ENCODE measurements at regions not wholly inside any gene's neighbourhood (a gene's known extent, or its start where the extent isn't known, plus 50 kb on each side); places are given as distances from the start of the nearest gene placed in this dataset.

DNA sequence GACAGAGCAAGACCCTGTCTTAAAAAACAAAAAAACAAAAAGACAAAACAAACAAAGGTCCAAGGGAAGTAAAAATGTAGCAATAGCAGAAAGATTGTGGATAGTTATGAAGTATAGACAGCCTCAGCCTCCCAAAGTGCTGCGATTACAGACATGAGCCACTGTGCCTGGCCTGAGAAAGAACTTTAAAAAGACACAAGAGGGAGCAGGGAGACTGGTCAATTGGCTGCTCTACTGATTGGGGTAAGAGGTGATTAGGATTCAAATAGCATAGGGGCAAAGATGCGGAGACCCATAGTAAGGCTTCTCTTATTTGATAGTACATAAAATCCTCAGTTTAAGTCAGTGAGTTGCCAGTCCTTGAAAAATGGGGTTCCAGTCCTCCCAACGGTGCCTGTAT, 518.2 kb upstream of the GOT2 start:
- DNase-seq, result no peak

DNA sequence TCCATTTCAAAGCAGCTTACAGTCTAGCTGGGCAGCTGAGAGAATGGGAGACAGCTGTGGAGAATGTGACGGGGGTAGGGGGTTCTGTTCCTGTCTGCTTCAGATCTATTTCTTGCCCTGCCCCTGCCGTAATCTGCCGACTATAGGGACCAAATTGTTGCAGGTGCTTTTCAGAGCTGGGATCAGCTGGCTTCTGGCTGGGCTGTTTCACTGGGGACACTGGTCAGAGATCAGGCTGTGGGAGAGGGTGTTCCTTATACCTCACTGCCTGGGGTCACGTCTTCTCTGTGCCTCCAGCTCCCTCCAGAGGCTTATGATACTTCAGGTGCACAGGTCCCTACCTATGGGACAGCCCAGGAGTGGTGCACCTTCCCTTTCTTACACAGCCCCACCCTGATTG, 514.9 kb upstream of the GOT2 start:
- DNase-seq, result no peak

GRCh38 chr16:59242556-59242955, 508.4 kb upstream of the GOT2 start:
- no peak for DNase-seq

DNA sequence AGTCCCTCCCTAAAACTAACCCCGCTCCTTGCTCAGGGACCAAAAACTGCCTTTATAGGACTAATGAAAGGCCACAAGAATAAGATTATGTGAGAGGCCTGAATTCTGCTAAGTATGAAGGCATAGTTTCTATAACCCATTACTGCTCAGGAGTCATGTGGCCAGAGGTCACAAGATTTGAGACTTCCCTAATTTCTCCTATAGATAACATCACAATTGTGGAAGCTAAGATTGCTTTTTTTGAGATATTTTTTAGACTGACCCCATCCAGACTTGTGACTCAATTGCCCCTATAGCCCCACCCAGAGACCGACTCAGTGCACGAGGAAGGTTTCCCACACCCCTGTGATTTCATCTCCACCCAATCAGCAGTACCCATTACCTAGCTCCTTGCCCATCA, 504.1 kb upstream of the GOT2 start:
- no peak for DNase-seq

- no peak for DNase-seq
Observed at GRCh38 chr16:59236804-59237458, 502.8 kb upstream of the GOT2 start.

DNA sequence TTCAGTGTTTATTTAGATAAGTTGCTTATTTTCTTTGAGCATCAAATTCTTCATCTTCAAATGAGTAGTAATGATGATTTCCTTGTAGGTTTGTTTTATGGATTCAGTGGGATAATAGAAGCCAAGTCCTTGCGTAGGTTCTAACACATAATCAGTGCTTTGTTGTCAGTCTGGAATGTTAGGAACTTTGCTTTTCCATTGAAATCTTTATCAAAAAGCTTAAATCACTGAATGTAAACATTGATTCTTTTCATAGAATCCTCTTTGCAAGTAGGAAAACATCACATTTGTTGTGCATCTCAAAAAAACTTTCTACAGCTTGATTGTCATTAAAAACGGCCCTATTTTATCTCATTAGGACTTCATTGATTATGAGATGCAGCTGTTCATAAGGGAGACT, 490.3 kb upstream of the GOT2 start:
- no peak for DNase-seq

- DNase-seq, result no peak
Observed at GRCh38 chr16:59220011-59220410, 485.9 kb upstream of the GOT2 start.

GRCh38 chr16:59216291-59216690, 482.2 kb upstream of the GOT2 start:
- DNase-seq, result no peak

DNA sequence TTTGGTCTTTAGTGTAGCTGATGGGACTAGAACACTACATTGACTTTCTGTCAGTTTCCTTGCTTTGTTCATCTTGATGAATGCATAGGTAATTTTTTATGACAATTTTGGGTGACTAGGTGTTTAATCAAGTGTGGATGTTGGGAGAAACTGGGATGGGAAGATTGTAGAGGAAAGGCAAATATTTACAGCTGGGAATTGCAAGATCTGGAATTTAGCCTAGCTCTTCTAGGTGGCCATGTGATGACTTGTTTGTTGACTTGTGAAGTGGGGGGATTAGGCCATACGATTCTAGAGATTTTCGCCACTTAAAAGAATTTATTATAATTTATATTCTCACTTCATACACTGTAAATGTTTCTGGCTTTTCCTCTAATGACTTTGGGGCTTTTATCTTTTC, 480.3 kb upstream of the GOT2 start:
- DNase-seq, result no peak

DNA sequence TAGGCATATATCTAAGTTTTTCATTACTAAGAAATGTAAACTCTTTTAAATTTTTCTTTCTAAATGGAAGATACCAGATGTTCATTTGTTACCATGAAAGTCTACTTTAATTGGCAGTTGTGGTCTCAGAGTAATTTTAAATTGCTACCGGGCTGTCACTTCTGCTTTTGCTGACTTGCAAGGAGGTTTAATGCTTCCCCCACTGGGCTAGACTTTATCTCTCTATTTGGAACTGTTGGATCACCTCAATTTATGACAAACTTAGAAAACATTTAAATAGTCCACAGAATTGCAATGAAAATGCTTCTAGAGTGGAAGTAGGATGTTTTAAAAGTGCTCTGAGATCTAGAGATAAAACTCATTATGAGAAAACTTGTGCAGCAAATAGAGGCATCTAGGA, 479.8 kb upstream of the GOT2 start:
- DNase-seq, result no peak

- DNase-seq, result no peak
Observed at GRCh38 chr16:59212492-59213024, 478.4 kb upstream of the GOT2 start.

DNA sequence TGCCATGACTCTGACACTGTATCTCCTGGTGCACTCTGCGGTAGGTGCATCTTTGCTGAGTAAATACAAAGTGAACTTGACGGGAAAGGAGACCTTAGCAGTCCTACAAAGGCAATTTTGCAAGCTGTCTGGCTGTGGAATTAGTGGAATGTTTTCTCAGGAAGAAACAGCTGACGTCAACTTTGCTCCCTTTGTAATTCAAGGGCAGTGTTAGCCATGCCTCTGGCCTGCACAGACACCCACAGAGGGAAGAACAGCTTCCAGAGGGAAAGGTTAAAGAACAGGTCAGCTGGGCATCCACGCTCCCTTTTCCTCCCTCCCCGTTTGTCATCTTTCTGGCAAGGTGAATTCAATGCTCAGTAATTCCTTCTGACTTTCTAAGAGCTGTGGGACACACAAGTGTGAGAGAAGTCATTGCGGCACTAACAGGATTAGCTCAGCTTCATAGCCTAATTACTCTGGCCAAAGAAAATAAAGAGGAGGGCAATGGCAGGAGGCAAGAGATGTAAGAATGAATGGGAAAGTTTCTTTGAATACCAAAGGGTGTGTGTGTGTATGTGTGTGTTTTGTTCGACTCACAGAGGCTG, 476.9 kb upstream of the GOT2 start:
- no peak for DNase-seq

GRCh38 chr16:59205403-59205802, 471.3 kb upstream of the GOT2 start:
- no peak for DNase-seq

GRCh38 chr16:59204589-59204988, 470.5 kb upstream of the GOT2 start:
- no peak for DNase-seq

- no peak for DNase-seq
Observed at GRCh38 chr16:59202233-59202862, 468.2 kb upstream of the GOT2 start.

GRCh38 chr16:59201821-59202220, 467.7 kb upstream of the GOT2 start:
- no peak for DNase-seq

DNA sequence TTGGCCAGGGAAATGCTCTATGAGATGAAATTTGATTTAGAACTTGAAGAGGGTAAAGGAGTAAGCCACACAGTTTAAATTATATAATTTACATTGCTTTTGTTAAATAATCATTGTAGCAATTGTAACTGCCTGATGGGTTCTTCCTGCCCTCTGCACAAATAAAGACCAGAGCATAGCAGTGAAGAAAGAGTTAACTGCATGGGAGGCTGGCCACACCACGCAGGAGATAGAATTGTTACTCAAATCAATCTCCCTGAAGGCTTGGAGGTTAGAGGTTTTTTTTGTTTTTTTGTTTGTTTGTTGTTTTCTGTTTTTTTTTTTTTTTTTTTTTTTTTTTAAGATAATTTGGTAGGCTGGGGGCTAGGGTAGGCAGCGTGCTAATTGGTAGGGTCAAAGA, 467.0 kb upstream of the GOT2 start:
- no peak for DNase-seq

DNA sequence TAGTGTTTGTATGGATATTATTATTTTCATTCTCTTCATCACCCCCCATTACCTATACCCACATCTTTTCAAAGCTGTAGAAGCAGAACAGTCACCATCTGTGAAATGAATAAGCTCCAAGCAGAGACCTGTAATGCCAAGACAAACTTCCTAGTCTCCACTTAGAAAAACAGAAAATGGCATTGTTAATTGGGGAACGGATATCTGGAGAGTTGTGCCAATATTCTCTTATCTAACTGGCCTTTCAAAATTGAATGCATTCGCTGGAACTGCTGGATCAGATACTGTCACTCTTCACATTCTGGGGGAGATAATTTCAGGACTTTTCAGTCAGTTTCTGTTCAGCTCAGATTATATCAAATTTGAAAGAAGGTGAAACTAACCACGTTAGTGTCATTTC, 464.4 kb upstream of the GOT2 start:
- DNase-seq, result no peak

GRCh38 chr16:59195242-59195641, 461.1 kb upstream of the GOT2 start:
- no peak for DNase-seq

DNA sequence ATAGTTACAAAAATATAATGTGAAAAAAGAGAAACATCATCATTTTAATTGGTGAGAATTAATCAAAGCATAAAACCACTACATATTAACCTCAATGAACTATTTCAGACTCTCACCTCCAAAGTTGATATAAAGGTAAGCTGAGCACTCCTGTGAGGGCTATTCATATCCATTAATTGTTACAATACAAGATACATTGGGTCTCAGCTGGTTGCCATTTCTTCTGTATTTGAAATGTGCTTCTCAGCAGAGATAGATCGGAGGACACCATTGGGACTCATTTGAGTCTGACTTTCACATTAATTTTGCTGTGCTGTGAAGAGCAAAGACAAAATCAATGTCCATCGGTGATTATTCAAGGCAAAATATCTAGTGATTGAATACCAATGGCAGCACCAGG, 459.5 kb upstream of the GOT2 start:
- no peak for DNase-seq

GRCh38 chr16:59192551-59193199, 458.6 kb upstream of the GOT2 start:
- DNase-seq, result no peak

GRCh38 chr16:59190731-59191130, 456.6 kb upstream of the GOT2 start:
- no peak for DNase-seq

- no peak for DNase-seq
Observed at GRCh38 chr16:59188029-59188428, 453.9 kb upstream of the GOT2 start.

- no peak for DNase-seq
Observed at GRCh38 chr16:59181821-59182420, 447.8 kb upstream of the GOT2 start.

Measured in CD4-positive, alpha-beta T cell treated with Interleukin-4 for 1 hour (primary cell).